GM12892 (cell line): ENCODE measurements at regions not wholly inside any gene's neighbourhood (a gene's known extent, or its start where the extent isn't known, plus 50 kb on each side); places are given as distances from the start of the nearest gene placed in this dataset.

Source experiments
- POLR2A ChIP-seq: IDR thresholded peaks from 2 replicates; pipeline ENCODE4 v1.6.1; 2011; ENCODE audit warnings: low read depth, low read length, control low read depth
- POLR2AphosphoS5 ChIP-seq: IDR thresholded peaks from 2 replicates; pipeline ENCODE4 v1.6.1; 2011; ENCODE audit warnings: low read depth, low read length, control low read depth

- TF ChIP-seq POLR2AphosphoS5 (no peak), POLR2A (no peak)
Observed at GRCh38 chr6:9554323-9554722, 860.6 kb downstream of the TFAP2A start.
